ENCODE measurements at regions not wholly inside any gene's neighbourhood (a gene's known extent, or its start where the extent isn't known, plus 50 kb on each side); places are given as distances from the start of the nearest gene placed in this dataset.

GRCh38 chr11:128093689-128094088, 493.7 kb downstream of the ETS1 start (continued):
- TF ChIP-seq SMAD1 (IDR thresholded peaks at IDR 0.05; ENCODE audit: low read depth, partially characterized antibody) (no peak), CUX1 (IDR thresholded peaks at IDR 0.05; ENCODE audit: insufficient replicate concordance, low read depth, low read length) (no peak), RELA (IDR thresholded peaks at IDR 0.05; ENCODE audit: borderline replicate concordance, partially characterized antibody) (no peak)

GRCh38 chr11:128089962-128090361, 497.4 kb downstream of the ETS1 start:
- ATAC-seq (no peak), FAIRE-seq (no peak), DNase-seq (ENCODE audit: low read depth, low spot score) (no peak)
- no peak overlapping the region for H3K9ac ChIP-seq (ENCODE audit: control insufficient read depth, insufficient read depth, low read length)
- H3K4me2 ChIP-seq (ENCODE audit: control insufficient read depth, insufficient read depth), result no peak overlapping the region
- ChIA-PET SMC1A (ENCODE audit: uncharacterized antibody, unreplicated experiment) (no interaction called here), RAD21 (ENCODE audit: unreplicated experiment) (no interaction called here), POLR2A (no interaction called here), CTCF (no interaction called here)
- no peaks in the 10 kb centered on the region for H3K27me3 ChIP-seq (replicated peaks in 1 of 2; ENCODE audit: control insufficient read depth in 2 of 2, insufficient read depth in 2 of 2, low read length in 1 of 2)
- 0% methylated on average over 1 of the region's 1 CpG for WGBS (ENCODE audit: insufficient coverage, insufficient replicate concordance, low lambda C conversion rate, missing lambda C conversion rate)
- H3K27ac ChIP-seq (ENCODE audit: control insufficient read depth, insufficient read depth), result no peak overlapping the region
- no peaks in the 10 kb centered on the region for H3K9me3 ChIP-seq (replicated peaks; ENCODE audit: control insufficient read depth, insufficient read depth, low read length)
- no peaks in the 10 kb centered on the region for H4K20me1 ChIP-seq (ENCODE audit: control insufficient read depth, insufficient read depth)
- H3K4me1 ChIP-seq (ENCODE audit: control insufficient read depth, insufficient read depth, low read length), result no peaks in the 10 kb centered on the region
- H3K4me3 ChIP-seq, result no peak overlapping the region
- no peaks in the 10 kb centered on the region for H3K79me2 ChIP-seq (ENCODE audit: control insufficient read depth, insufficient read depth, low read length)
- in situ Hi-C loops (cut with MboI), result no loop called here
- no peaks in the 10 kb centered on the region for H3K36me3 ChIP-seq (ENCODE audit: control insufficient read depth in 2 of 2, insufficient read depth in 2 of 2, low read length in 1 of 2)
- H2AFZ ChIP-seq (ENCODE audit: control insufficient read depth, low read depth, low read length), result no peak overlapping the region
- no TSS peak for BruUV-seq (replicated peaks)
- intact Hi-C loops (cut with micrococcal nuclease; ENCODE audit: unreplicated experiment), result no loop called here
- no peak for TF ChIP-seq ZNF622 (IDR thresholded peaks at IDR 0.05)
- TF ChIP-seq ZNF384 (IDR thresholded peaks at IDR 0.05; ENCODE audit: borderline replicate concordance, low read depth, low read length), result no peak
- TF ChIP-seq MEF2A (IDR thresholded peaks at IDR 0.05; ENCODE audit: insufficient read depth, low read depth, low read length), result no peak
- TF ChIP-seq CBFB (IDR thresholded peaks at IDR 0.05; ENCODE audit: low read depth), result no peak
- no peak for TF ChIP-seq ATF2 (IDR thresholded peaks at IDR 0.05; ENCODE audit: low read length)
- TF ChIP-seq SKIL (IDR thresholded peaks at IDR 0.05; ENCODE audit: low read depth, poor library complexity, severe bottlenecking), result no peak
- TF ChIP-seq CEBPZ (IDR thresholded peaks at IDR 0.05; ENCODE audit: low read depth, low read length), result no peak
- TF ChIP-seq SPI1 (IDR thresholded peaks at IDR 0.05; ENCODE audit: borderline replicate concordance, insufficient read depth, low read depth, low read length), result no peak

Measured in GM12878 (cell line).